HG03175 (cell line): ENCODE measurements at regions not wholly inside any gene's neighbourhood (a gene's known extent, or its start where the extent isn't known, plus 50 kb on each side); places are given as distances from the start of the nearest gene placed in this dataset.
"Not testable (repeated sequence)": the region's sequence is repeated elsewhere in the genome, so short reads cannot be mapped to it uniquely, and the experiment has no call there.

ENCODE experiments used
- ATAC-seq: cut with Tn5 transposase; IDR thresholded peaks from one replicate; pipeline ENCODE4 v1.9.1; 2021; ENCODE audit warnings: mild to moderate bottlenecking, moderate library complexity; ENCODE audit not compliant: unreplicated experiment

DNA sequence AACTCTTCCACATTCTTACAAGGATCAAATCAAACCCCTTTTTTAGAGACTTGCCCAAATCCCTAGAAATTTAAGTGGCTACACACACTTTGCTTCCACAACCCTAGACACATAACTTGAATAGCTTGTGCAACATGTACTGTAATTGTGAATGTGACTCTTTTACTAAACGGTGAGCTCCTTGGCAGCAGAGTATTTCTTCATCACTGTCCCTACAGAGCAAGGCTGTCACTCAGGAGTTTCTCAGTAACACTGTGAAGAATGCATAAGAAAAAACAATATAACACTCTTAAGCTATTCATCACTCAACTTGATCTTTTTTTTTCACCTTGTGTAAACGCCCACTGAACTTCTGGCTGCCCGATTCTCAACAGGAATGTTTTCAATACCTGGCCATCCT is 53.8 kb upstream of the ADAMTS18 start:
- ATAC-seq = no peak

DNA sequence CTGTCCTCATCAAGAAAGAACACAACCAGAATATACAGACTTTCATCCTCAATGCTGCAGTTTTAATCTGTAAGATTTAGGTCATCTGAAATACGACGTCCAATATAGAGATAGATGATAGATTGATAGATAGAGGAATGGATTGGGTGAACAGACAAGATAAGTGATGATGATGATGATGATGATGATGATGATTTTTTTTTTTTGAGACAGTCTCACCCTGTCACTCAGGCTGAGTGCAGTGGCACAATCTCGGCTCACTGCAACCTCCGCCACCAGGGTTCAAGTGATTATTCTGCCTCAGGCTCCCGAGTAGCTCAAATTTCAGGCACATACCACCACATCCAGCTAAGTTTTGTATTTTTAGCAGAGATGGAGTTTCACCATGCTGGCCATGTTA is 56.3 kb upstream of the ADAMTS18 start:
- ATAC-seq = no peak

DNA sequence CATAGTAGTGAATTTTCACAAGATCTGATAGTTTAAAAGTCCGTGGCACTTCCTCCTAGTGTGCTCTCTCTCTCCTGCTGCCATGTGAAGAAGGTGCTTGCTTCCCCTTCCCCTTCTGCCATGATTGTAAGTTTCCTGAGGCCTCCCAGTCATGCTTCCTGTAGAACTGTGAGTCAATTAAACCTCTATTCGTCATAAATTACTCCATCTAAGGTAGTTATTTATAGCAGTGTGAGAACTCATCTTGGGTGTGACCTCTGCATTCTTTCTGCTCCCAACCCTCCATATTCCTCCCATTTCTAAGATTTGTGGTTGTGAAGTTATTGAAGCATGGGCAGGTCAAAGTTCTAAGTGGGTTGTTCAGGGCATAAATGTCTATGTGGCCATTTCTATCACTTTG is 62.1 kb upstream of the ADAMTS18 start:
- no peak for ATAC-seq

DNA sequence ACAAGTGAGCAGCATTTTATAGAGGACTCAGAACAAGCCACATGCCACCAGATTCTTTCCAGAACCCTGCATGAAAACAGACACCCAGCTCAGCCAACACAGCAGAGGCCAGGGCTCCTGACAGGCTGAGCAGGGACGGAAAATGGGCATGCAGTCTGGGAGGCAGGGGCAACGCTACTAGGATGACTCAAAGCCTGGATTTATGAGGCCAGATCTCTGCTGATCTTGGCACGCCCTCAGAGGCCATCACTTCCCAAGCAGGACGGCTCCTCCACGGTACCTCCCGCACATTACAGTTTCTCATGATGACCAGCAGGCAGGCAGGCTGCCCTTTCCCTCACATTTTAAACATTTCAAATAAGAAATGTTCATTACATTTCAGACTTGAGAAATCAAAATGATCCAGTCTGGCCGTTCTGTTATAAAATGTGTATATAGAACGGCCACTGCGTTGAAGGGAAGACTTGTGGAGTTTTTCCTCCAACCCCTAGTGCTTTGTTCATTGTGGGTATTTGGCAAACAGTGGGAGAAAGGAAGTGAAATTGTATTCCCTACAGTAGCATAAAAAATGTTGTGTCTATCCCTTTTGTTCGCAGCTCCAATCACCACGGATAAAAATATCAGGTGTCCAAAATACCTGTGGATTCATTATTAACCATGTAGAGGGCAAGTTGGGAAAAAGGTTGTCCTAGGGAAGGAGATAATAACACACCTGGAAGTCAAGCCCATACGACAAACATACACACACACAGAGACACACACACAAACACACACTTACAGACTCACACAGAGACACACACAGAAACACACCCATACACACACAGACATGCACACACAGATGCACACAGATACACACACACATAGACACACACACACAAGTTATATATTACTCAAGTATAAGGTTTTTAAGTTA is 64.8 kb upstream of the ADAMTS18 start:
- no peak for ATAC-seq

DNA sequence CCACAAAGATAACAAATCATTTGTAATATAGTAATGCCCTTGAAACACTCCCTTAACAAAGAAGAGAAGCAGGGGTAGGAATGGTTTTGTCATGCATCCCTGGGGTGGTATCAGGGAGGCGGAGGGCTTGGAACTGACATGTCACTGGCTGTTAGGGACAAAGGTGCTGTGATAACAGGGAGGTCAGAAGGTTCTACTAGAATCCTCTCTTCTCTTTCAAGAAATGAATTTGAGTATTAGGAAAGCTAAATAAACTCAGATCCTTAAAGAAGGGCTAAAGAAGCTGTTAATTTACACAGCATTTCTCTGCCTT is 65.4 kb upstream of the ADAMTS18 start:
- no peak for ATAC-seq

DNA sequence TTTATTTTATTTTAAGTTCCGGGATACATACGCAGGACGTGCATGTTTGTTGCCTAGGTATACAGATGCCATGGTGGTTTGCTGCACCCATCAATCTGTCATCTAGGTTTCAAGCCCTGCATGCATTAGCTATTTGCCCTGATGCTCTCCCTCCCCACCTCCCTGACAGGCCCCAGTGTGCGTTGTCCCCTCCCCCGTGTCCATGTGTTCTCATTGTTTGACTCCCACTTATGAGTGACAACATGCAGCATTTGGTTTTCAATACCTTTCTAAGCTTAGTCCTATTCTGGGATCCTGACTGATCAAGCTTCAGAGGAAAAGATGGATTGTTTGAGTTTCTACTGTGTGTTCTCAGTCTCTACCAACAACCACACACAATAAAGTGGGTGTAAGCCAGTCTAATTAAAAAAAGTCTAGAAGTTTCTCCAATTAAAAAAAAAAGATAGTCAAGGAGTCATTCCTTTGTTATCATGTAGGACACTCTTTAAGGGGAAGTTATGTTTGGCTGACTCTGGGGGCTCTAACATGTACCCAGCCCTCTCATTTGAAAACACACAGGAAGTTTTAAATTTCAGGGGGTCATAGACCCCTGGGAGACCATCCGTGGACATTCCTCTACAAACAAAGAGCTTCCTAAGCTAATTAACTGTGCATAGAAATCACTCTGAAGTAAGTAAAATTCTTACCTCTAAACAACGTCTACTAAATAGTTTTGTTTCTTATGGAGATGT is 66.3 kb upstream of the ADAMTS18 start:
- no peak for ATAC-seq

DNA sequence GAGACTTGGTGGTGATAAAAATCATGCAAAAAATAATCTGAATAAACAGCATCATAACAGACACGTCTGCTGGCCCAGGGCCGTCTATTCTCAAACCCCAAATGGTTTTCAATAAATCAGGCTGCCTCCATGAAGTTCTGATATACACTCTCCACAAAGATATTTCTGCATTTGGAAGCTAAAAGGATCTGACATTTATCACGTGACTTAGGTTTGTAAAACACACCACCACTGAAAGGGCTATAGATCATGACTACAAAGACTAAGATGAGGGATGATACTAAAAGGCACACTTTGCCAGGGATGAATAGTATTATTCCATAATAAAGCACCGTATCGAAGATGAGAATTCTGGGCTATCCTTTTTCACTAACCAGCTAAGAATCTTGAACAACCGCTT is 67.6 kb upstream of the ADAMTS18 start:
- no peak for ATAC-seq

DNA sequence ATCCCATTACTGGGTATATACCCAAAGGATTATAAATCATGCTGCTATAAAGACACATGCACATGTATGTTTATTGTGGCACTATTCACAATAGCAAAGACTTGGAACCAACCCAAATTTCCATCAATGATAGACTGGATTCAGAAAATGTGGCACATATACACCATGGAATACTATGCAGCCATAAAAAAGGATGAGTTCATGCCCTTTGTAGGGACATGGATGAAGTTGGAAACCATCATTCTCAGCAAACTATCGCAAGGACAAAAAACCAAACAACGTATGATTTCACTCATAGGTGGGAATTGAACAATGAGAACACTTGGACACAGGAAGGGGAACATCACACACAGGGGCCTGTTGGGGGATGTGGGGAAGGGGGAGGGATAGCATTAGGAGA is 71.7 kb upstream of the ADAMTS18 start:
- not testable (repeated sequence) for ATAC-seq

DNA sequence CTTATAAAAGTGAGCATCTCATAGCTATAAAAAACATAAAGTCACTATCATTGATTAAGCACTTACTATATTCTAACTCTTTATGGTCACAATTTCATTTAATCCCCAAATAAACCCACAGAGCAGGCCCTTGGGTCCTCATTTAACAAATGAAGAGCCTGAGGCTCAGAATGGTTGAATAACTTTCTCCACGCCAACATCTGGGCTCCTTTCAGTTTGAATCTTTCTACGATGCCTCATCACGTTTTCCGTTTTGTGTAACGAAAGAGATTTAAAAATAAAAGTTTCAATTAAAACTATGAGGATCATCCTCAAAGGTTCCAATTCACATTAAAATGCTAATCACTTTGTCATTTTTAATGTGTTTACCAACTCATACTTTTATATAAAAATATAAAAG is 74.2 kb upstream of the ADAMTS18 start:
- no peak for ATAC-seq

DNA sequence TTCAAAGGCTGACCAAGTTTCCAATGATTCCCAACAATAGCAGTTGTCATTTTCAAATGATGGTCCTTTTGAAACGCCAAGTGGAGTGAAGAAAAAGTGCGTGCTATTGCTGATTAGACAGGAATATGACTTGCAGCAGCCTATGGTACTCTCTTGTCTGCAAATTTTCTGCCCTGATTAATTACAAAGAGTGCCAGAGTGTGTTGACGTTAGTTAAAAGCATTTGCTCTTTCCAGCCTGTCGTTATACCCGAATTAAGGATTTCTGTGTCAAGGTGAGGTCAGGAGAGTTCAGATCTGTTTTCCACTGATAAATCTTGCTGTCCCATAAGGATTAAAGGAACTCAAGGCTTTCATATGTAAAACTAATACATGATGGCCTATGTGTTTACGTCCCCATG is 75.0 kb upstream of the ADAMTS18 start:
- no peak for ATAC-seq

DNA sequence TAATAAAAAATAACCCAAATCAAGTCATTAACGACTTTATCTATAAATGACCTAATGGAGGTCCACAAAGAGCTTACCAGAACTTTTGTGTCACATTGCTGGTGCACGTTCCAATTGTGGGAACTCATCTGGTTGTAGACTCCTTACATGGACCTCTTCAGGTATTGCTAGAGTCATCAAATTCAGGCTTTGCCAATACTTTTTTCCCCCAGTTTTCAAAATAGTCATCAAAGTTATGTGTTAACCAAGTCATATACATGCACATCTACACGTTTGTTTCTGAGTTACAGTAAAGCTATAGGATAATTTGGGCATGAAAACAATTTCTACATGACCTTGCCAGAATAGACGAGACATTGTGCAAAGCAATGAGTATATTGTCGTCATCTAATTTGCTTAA is 76.2 kb upstream of the ADAMTS18 start:
- ATAC-seq = no peak

DNA sequence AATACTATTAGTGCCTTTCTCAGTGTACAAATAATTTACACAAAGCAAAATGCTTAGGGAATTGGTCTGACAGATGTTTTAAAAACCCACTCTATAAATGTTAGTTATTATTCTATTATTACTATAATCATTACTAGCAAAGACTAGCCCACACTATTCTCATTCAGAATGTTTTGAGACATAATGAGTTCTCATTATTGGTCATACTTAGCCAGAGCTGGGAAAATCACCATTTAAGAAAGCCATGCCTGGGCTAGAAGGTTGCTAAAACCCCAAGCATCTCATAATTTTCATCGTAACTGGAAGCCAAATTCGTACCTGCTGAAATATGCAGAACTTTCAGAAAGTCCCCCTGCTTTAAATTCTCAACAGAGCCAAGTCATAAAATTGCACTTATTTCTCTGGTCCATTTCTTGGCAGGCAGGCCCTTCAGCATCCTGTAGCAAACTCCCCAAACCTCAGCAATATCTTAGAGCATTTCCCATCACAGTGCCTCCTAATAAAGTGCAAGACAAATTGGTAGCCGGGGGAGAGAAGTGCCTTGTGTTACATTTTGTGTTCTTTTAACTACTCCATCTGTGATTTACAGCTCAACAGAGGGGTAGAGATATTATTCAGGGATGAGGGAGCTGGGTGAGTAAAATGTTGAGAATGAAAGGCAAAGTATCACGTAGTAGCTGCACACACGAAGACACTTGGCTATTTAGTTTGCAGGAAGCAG is 79.8 kb upstream of the ADAMTS18 start:
- ATAC-seq = no peak

DNA sequence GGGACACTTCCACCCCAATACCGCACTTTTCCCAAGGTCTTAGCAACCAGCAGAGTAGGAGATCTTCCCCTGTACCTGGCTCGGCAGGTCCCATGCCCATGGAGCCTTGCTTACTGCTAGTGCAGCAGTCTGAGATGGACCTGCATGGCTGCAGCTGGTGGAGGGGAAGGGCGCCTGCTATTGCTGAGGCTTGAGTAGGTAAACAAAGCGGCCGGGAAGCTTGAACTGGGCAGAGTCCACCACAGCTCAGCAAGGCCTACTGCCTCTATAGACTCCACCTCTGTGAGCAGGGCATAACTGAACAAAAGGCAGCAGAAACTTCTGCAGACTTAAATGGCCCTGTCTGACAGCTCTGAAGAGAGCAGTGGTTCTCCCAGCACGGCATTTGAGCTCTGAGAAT is 90.4 kb upstream of the ADAMTS18 start:
- ATAC-seq = not testable (repeated sequence)

DNA sequence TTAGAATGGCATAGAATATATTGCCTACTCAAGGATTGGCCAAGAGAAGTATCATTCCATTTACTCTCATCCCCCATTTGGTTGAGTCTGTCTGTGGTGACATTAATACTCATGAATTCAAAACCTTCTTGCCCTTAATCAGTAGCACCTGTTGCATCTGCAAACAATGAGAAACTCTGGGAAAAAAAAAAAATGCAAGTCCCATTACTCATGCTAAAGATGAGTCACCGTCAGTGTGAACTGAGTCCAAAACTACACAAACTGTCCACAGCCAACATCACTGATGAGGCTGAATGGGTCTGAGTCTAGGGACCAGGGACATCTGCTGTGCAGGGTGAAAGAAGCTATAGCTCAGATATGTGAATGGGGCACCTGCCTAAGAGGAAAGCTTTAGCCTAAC is 96.9 kb upstream of the ADAMTS18 start:
- ATAC-seq = no peak

DNA sequence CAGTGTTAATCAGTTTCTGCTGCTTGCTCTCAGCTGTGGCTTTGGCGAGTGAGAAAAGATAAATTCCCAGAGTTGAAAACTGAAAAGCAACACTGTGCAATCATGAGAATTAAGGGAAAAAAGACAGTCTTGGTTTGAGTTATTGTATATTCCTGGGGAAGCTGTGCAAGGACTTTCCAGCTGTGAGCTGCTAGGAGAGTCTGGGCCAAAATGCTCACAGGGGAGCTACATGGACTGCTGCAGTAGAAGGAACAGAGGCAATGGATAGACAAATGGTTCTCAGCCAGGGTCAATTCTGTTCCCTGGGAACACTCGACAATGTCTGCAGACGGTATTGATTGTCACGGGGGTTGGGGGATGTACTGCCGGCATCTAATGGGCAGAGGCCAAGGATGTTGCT is 102.0 kb upstream of the ADAMTS18 start:
- no peak for ATAC-seq

DNA sequence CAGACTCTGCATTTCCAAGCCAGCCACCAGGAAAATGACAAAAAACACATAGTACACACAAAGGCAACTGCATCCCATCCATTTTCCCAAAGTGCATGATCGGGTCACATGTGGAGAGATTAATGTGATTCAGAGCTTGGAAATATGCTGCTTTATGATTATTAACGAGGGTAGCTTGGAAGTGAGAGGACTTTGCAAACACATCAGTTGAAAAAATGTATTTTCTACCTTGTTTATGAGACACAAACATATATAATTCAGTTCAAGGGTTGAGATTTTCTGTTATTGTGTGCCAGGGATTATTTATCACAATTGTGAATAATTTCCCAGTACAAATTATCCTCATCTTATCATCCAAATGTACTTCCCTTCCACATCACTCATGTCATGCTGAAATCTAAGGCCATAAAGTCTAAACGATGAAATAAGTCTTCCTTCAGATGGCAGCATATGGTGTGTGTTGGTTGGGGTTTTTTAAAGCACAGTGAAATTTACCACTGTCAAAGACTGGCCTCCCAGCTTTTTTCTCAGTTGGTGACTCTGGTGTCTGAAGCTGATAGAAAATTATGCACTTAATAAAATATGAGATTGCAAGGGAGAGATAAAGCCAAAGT is 104.7 kb upstream of the ADAMTS18 start:
- no peak for ATAC-seq

DNA sequence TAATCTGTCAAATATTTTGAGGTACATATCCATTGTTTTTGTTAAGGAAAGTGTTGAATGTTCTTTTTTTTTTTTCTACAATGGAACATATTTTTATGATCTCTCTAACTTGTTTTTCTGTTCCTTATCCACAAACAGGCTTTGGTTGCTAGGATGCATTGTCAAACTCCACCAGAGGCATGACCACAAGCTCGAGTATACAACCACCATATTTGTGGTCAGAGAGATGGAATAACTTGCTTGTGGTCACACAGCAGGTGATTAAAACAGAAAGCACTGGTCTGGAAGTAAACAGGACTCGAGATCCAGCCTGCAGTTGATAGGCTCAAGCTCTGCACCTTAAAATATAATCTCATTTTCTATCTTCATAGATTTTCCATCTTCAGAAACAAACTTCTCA is 105.8 kb upstream of the ADAMTS18 start:
- no peak for ATAC-seq

DNA sequence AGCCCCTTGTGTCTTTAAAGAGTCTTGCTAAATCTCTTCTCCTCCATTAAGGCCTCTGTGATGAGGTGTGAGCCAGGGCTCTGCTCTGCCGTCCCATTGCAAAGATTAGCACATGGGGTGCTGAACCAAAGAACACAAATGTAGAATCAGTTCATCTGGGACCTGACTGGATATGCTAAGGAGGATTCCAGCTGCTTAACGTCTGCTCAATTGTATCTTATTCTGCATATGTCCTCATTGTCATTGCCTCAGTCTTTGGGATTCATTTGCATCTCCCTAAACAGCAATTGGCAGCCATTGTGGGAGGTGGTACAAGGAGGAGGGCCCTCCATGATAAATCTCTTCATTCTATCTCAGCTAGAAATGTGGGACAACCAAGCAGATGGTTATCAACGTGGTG is 106.3 kb upstream of the ADAMTS18 start:
- no peak for ATAC-seq

DNA sequence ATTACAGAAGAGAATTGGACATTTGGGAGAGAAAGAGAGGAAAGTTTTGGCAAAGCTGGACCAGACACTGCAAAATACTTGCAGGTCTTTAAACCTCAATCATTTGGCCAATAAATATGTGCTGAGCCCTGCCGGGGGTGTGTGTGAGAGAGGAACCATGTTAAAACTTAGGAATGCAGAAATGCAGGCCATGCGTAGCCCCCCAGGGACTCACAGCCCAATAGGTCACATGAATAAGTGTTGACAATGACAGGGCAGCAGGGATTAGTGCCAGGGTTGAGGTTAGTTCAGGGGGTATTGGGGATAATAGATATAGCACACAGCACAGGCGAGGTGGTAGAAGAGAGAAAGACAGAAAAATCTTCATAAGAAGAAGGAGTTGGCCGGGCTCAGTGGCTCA is 113.3 kb upstream of the ADAMTS18 start:
- no peak for ATAC-seq

DNA sequence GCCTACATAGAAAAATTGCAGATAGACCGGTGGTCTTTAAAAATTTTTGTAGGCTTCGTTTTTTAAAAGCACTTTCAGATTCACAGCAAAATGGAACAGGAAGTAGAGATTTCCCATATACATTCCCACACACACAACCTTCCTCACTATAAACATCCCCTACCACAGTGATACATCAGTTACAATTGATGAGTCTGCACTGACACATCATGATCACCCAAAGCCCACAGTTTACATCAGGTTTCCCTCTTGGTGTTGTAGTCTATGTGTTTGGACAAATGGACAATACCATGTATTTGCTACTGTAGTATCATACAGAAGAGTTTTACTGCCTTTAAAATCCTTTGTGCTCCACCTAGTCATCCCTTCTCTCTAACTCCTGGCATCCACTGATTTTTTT is 113.9 kb upstream of the ADAMTS18 start:
- no peak for ATAC-seq

DNA sequence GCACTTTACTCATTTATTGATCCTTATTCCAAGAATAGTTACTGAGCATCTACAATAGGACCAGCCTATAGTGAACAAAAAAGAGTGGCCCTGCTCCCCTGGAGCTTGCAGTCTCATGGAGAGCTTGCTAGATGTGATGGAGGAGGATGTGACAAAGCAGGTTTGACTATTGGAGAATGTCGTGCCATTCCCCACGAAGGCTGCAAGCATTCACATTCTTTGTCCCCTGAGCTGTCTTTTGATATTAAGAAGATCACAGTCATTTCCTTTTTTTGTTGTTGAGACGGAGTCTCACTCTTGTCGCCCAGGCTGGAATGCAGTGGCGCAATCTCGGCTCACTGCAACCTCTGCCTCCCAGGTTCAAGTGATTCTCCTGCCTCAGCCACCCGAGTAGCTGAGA is 115.0 kb upstream of the ADAMTS18 start:
- ATAC-seq = no peak
